ENCODE measurements at regions not wholly inside any gene's neighbourhood (a gene's known extent, or its start where the extent isn't known, plus 50 kb on each side); places are given as distances from the start of the nearest gene placed in this dataset.

DNA sequence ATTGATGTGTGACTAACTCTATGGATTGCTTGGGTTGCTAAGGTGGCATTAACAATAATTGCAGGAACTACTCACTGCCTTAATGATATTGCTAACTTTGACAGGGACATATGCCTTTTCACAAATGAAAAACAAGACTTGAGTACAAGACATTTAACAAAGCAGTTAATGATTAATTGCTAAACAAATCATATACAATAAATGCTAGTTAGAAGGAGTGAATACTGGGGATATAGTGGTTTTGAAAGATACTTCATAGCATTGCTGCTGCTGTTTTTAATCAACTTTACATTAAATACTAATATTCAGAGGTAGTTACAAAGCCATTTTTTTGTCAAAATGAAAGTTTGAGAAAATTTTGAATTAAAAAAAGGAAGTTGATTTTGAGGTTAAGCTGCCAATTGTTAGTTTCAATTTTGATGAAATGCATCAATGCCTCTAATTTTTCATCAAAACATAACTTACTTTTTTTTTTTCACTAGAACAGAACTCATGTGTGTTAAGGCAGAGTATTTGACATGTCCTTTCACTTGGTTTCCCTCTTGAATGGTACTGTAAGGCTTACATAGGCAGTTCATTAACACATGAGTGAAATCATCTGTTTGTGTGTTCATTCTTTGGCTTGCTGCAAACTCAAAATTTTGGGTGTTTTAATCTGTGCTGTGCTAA is 106.2 kb upstream of the SEMA3D start:
- H3K36me3 ChIP-seq (replicated peaks in 1 of 2; ENCODE audit: control extremely low read depth in 1 of 2, control insufficient read depth in 1 of 2, extremely low read depth in 1 of 2, insufficient read depth in 2 of 2, low read length in 1 of 2) = no peaks in the 10 kb centered on the region
- Mint-ChIP-seq H3K4me1 (peaks cover 57% of the 10 kb centered on the region), H3K9me3 (ENCODE audit: insufficient read depth) (no peaks in the 10 kb centered on the region), H3K27me3 (no peaks in the 10 kb centered on the region), H3K4me3 (peak overlapping the region; percentile 78), H3K27ac (peak overlapping the region; percentile 93)
- peak overlapping the region; percentile 13 for H3K9ac ChIP-seq (ENCODE audit: low read length)
- TF ChIP-seq, protein P1, sequence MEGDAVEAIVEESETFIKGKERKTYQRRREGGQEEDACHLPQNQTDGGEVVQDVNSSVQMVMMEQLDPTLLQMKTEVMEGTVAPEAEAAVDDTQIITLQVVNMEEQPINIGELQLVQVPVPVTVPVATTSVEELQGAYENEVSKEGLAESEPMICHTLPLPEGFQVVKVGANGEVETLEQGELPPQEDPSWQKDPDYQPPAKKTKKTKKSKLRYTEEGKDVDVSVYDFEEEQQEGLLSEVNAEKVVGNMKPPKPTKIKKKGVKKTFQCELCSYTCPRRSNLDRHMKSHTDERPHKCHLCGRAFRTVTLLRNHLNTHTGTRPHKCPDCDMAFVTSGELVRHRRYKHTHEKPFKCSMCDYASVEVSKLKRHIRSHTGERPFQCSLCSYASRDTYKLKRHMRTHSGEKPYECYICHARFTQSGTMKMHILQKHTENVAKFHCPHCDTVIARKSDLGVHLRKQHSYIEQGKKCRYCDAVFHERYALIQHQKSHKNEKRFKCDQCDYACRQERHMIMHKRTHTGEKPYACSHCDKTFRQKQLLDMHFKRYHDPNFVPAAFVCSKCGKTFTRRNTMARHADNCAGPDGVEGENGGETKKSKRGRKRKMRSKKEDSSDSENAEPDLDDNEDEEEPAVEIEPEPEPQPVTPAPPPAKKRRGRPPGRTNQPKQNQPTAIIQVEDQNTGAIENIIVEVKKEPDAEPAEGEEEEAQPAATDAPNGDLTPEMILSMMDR (IDR thresholded peaks at IDR 0.05) = no peak
- no peak for TF ChIP-seq EZH2 (IDR thresholded peaks at IDR 0.05; ENCODE audit: borderline replicate concordance, insufficient read depth, low read depth, low read length, poor library complexity, severe bottlenecking)
- no peaks in the 10 kb centered on the region for H4K20me1 ChIP-seq (ENCODE audit: control insufficient read depth, insufficient read depth, low read length, poor library complexity, severe bottlenecking)
- intact Hi-C loops (cut with micrococcal nuclease) = loop anchor here (10.0 kb wide), 1 partner anchor 108 kb away; the partner anchor contains the start of gene SEMA3D
- peak overlapping the region; percentile 54 for H3K4me2 ChIP-seq (replicated peaks; ENCODE audit: low read depth, low read length, poor library complexity, severe bottlenecking)
- peaks cover 43 to 61% of the 10 kb centered on the region in 2 donors for H3K4me1 ChIP-seq (ENCODE audit: control insufficient read depth in 2 of 2, insufficient read depth in 2 of 2, low read length in 2 of 2)
- ATAC-seq (ENCODE audit: low read depth) (peak; percentile 69), DNase-seq (peak; percentile 65)
- H3K27ac ChIP-seq (ENCODE audit: low read length in 2 of 2) = peak overlapping the region; percentile 52 to 72
- no peaks in the 10 kb centered on the region for H3K79me2 ChIP-seq (ENCODE audit: control insufficient read depth, insufficient read depth, low read length)
- no peak overlapping the region for H2AFZ ChIP-seq (ENCODE audit: insufficient read depth, low read depth, low read length, poor library complexity, severe bottlenecking)
- POLR2A ChIA-PET = interaction anchor here (0.6 kb wide), 1 partner anchor 15 kb away, joined by 4 read pairs; no protein-coding TSS in a partner anchor
- CTCF ChIA-PET = no interaction called here
- H3K4me3 ChIP-seq (ENCODE audit: control extremely low read depth in 1 of 5, extremely low read depth in 1 of 5, insufficient read depth in 1 of 5, low read depth in 2 of 5, low read length in 4 of 5) = peak overlapping the region in 1 of 5 experiments; percentile 21
- no peaks in the 10 kb centered on the region for H3K27me3 ChIP-seq (replicated peaks in 1 of 4; ENCODE audit: control extremely low read depth in 1 of 4, control insufficient read depth in 3 of 4, insufficient read depth in 4 of 4, low read length in 3 of 4)
- no peaks in the 10 kb centered on the region for H3K9me3 ChIP-seq (ENCODE audit: control extremely low read depth in 1 of 3, control insufficient read depth in 2 of 3, insufficient read depth in 1 of 3, low read length in 2 of 3)

DNA sequence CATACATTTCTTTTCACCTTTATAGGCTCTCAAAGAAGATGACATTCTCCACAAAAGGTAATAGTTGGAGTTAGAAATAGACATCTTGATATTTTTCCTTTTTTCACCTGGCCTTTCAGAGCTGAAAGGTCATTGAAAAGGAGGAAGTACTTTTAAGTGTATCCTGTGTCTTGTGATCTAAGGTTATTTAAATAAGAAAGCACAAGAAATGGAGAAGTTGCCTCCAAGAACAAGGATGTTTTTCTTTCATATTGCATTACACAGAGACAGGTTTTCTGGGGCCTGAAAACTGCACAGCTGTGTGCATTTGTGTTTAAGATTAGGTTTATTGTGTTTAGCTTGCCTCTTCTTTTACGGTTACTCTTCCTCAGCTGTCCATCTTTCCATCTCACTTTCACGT is 103.4 kb upstream of the SEMA3D start:
- Histone ChIP-seq H3K79me2 (ENCODE audit: control insufficient read depth, insufficient read depth, low read length) (no peaks in the 10 kb centered on the region), H3K27me3 (replicated peaks in 1 of 4; ENCODE audit: control extremely low read depth in 1 of 4, control insufficient read depth in 3 of 4, insufficient read depth in 4 of 4, low read length in 3 of 4) (no peaks in the 10 kb centered on the region), H3K9ac (ENCODE audit: low read length) (peak overlapping the region; percentile 36), H4K20me1 (ENCODE audit: control insufficient read depth, insufficient read depth, low read length, poor library complexity, severe bottlenecking) (no peaks in the 10 kb centered on the region), H3K4me1 (ENCODE audit: control insufficient read depth in 2 of 2, insufficient read depth in 2 of 2, low read length in 2 of 2) (peaks cover 43 to 61% of the 10 kb centered on the region in 2 donors), H3K4me3 (ENCODE audit: control extremely low read depth in 1 of 5, extremely low read depth in 1 of 5, insufficient read depth in 1 of 5, low read depth in 2 of 5, low read length in 4 of 5) (peak overlapping the region in 1 of 5 experiments; percentile 15), H3K9me3 (ENCODE audit: control extremely low read depth in 1 of 3, control insufficient read depth in 2 of 3, insufficient read depth in 1 of 3, low read length in 2 of 3) (no peaks in the 10 kb centered on the region), H3K4me2 (replicated peaks; ENCODE audit: low read depth, low read length, poor library complexity, severe bottlenecking) (peak overlapping the region; percentile 70), H2AFZ (ENCODE audit: insufficient read depth, low read depth, low read length, poor library complexity, severe bottlenecking) (no peak overlapping the region), H3K36me3 (replicated peaks in 1 of 2; ENCODE audit: control extremely low read depth in 1 of 2, control insufficient read depth in 1 of 2, extremely low read depth in 1 of 2, insufficient read depth in 2 of 2, low read length in 1 of 2) (no peaks in the 10 kb centered on the region), H3K27ac (ENCODE audit: low read length in 2 of 2) (peak overlapping the region; percentile 50 to 73)
- POLR2A ChIA-PET = no interaction called here
- Mint-ChIP-seq H3K4me1 (peaks cover 53% of the 10 kb centered on the region), H3K4me3 (peak overlapping the region; percentile 78), H3K27ac (peak overlapping the region; percentile 91), H3K27me3 (no peaks in the 10 kb centered on the region), H3K9me3 (ENCODE audit: insufficient read depth) (no peaks in the 10 kb centered on the region)
- ATAC-seq (ENCODE audit: low read depth) = peak; percentile 73
- DNase-seq = peak; percentile 75
- WGBS (ENCODE audit: insufficient coverage) = no CpG with 5 or more reads among the region's 2 CpGs
- CTCF ChIA-PET = no interaction called here
- TF ChIP-seq EZH2 (IDR thresholded peaks at IDR 0.05; ENCODE audit: borderline replicate concordance, insufficient read depth, low read depth, low read length, poor library complexity, severe bottlenecking) = no peak
- TF ChIP-seq, protein P1 (IDR thresholded peaks at IDR 0.05) = no peak
- intact Hi-C loops (cut with micrococcal nuclease) = loop anchor here (2.0 to 10.0 kb wide), 2 partner anchors 59 to 105 kb away; partner anchors contain the start of gene SEMA3D
